ENCODE measurements at regions not wholly inside any gene's neighbourhood (a gene's known extent, or its start where the extent isn't known, plus 50 kb on each side); places are given as distances from the start of the nearest gene placed in this dataset.

GRCh38 chr1:25167269-25168192 is 64.8 kb downstream of the SYF2 start:
- Histone ChIP-seq H3K27ac (no peak overlapping the region), H3K9me3 (no peaks in the 10 kb centered on the region), H3K27me3 (no peaks in the 10 kb centered on the region), H3K4me1 (no peaks in the 10 kb centered on the region), H3K36me3 (no peaks in the 10 kb centered on the region), H3K4me3 (no peak overlapping the region)
- in situ Hi-C loops (cut with MboI; ENCODE audit: low sequenced_read_pairs in 4 of 4) = no loop called here
- TF ChIP-seq CTCF (IDR thresholded peaks at IDR 0.05 in 4 of 5, conservative IDR thresholded peaks at IDR 0.05 in 1 of 5) (no peak), POLR2A (IDR thresholded peaks at IDR 0.05) (no peak)
- ATAC-seq = no peak
- intact Hi-C loops (cut with DNase I; ENCODE audit: low total_unique reads) = no loop called here
- no peak for DNase-seq

GRCh38 chr1:25166847-25167246 is 65.5 kb downstream of the SYF2 start:
- no peaks in the 10 kb centered on the region for H3K4me1 ChIP-seq
- H3K36me3 ChIP-seq = no peaks in the 10 kb centered on the region
- H3K27ac ChIP-seq = no peak overlapping the region
- no peaks in the 10 kb centered on the region for H3K27me3 ChIP-seq
- no peaks in the 10 kb centered on the region for H3K9me3 ChIP-seq
- in situ Hi-C loops (cut with MboI; ENCODE audit: low sequenced_read_pairs in 4 of 4) (no loop called here), intact Hi-C loops (cut with DNase I; ENCODE audit: low total_unique reads) (no loop called here)
- ATAC-seq = no peak
- H3K4me3 ChIP-seq = no peak overlapping the region
- TF ChIP-seq POLR2A (IDR thresholded peaks at IDR 0.05) (no peak), CTCF (IDR thresholded peaks at IDR 0.05 in 4 of 5, conservative IDR thresholded peaks at IDR 0.05 in 1 of 5) (no peak)
- DNase-seq = no peak

GRCh38 chr1:25163986-25164385 is 68.3 kb downstream of the SYF2 start:
- TF ChIP-seq POLR2A (IDR thresholded peaks at IDR 0.05) (no peak), CTCF (IDR thresholded peaks at IDR 0.05 in 4 of 5, conservative IDR thresholded peaks at IDR 0.05 in 1 of 5) (no peak)
- intact Hi-C loops (cut with DNase I; ENCODE audit: low total_unique reads) = no loop called here
- Histone ChIP-seq H3K9me3 (no peaks in the 10 kb centered on the region), H3K4me3 (no peak overlapping the region), H3K36me3 (no peaks in the 10 kb centered on the region), H3K27me3 (no peaks in the 10 kb centered on the region), H3K4me1 (no peaks in the 10 kb centered on the region), H3K27ac (no peak overlapping the region)
- in situ Hi-C loops (cut with MboI; ENCODE audit: low sequenced_read_pairs in 4 of 4) = no loop called here
- ATAC-seq (no peak), DNase-seq (no peak)

GRCh38 chr1:25161981-25162380 is 70.3 kb downstream of the SYF2 start:
- Histone ChIP-seq H3K9me3 (no peaks in the 10 kb centered on the region), H3K36me3 (no peaks in the 10 kb centered on the region), H3K27me3 (no peaks in the 10 kb centered on the region), H3K4me3 (no peak overlapping the region), H3K4me1 (no peaks in the 10 kb centered on the region), H3K27ac (no peak overlapping the region)
- ATAC-seq (no peak), DNase-seq (no peak)
- TF ChIP-seq CTCF (IDR thresholded peaks at IDR 0.05 in 4 of 5, conservative IDR thresholded peaks at IDR 0.05 in 1 of 5) (no peak), POLR2A (IDR thresholded peaks at IDR 0.05) (no peak)
- in situ Hi-C loops (cut with MboI; ENCODE audit: low sequenced_read_pairs in 4 of 4) = no loop called here
- intact Hi-C loops (cut with DNase I; ENCODE audit: low total_unique reads) = no loop called here
